ENCODE measurements at regions not wholly inside any gene's neighbourhood (a gene's known extent, or its start where the extent isn't known, plus 50 kb on each side); places are given as distances from the start of the nearest gene placed in this dataset.

GRCh38 chr15:70586241-70586640 lies 177.1 kb downstream of the UACA start (continued):
- TF ChIP-seq JUNB (IDR thresholded peaks at IDR 0.05) (no peak), NFYB (IDR thresholded peaks at IDR 0.05; ENCODE audit: insufficient read depth, low read depth, low read length) (no peak)

GRCh38 chr15:70585707-70586034 lies 177.7 kb downstream of the UACA start:
- ChIA-PET POLR2A (no interaction called here), RAD21 (ENCODE audit: unreplicated experiment) (no interaction called here), CTCF (no interaction called here), SMC1A (ENCODE audit: uncharacterized antibody, unreplicated experiment) (no interaction called here)
- Histone ChIP-seq H3K9ac (ENCODE audit: control insufficient read depth, insufficient read depth, low read length) (no peak overlapping the region), H4K20me1 (ENCODE audit: control insufficient read depth, insufficient read depth) (no peaks in the 10 kb centered on the region), H3K4me1 (ENCODE audit: control insufficient read depth, insufficient read depth, low read length) (no peaks in the 10 kb centered on the region), H3K79me2 (ENCODE audit: control insufficient read depth, insufficient read depth, low read length) (no peaks in the 10 kb centered on the region), H3K4me2 (ENCODE audit: control insufficient read depth, insufficient read depth) (no peak overlapping the region), H3K9me3 (replicated peaks; ENCODE audit: control insufficient read depth, insufficient read depth, low read length) (no peaks in the 10 kb centered on the region), H3K27ac (ENCODE audit: control insufficient read depth, insufficient read depth) (no peak overlapping the region), H3K4me3 (no peak overlapping the region), H2AFZ (ENCODE audit: control insufficient read depth, low read depth, low read length) (no peak overlapping the region), H3K36me3 (ENCODE audit: control insufficient read depth in 2 of 2, insufficient read depth in 2 of 2, low read length in 1 of 2) (no peaks in the 10 kb centered on the region), H3K27me3 (replicated peaks in 1 of 2; ENCODE audit: control insufficient read depth in 2 of 2, insufficient read depth in 2 of 2, low read length in 1 of 2) (peaks cover 0 to 3% of the 10 kb centered on the region in 2 experiments; a peak in 3 of 4 replicates)
- no TSS peak for BruUV-seq (replicated peaks)
- TF ChIP-seq SMAD1 (IDR thresholded peaks at IDR 0.05; ENCODE audit: low read depth, partially characterized antibody) (no peak), TCF12 (IDR thresholded peaks at IDR 0.05; ENCODE audit: low read depth, low read length) (no peak), ATF2 (IDR thresholded peaks at IDR 0.05; ENCODE audit: low read length) (no peak), E4F1 (IDR thresholded peaks at IDR 0.05; ENCODE audit: borderline replicate concordance, partially characterized antibody) (no peak), RBBP5 (conservative IDR thresholded peaks at IDR 0.05) (no peak), BRCA1 (IDR thresholded peaks at IDR 0.05; ENCODE audit: low read depth, low read length) (no peak), CBFB (IDR thresholded peaks at IDR 0.05; ENCODE audit: low read depth) (no peak)
- no peak for FAIRE-seq
- DNase-seq (ENCODE audit: low read depth, low spot score) = no peak
- ATAC-seq = no peak
- intact Hi-C loops (cut with micrococcal nuclease; ENCODE audit: unreplicated experiment) = no loop called here
- in situ Hi-C loops (cut with MboI) = no loop called here
- WGBS (ENCODE audit: insufficient coverage, insufficient replicate concordance, low lambda C conversion rate, missing lambda C conversion rate) = 36% methylated on average over 9 of the region's 10 CpGs
